WTC11 (cell line): ENCODE measurements at regions not wholly inside any gene's neighbourhood (a gene's known extent, or its start where the extent isn't known, plus 50 kb on each side); places are given as distances from the start of the nearest gene placed in this dataset.

Experiments
- ATAC-seq: fragments of 200-7000 bp; cut with Tn5 transposase; 2 replicates; pipeline ENCODE4 v1.10.0; 2021; ENCODE audit warnings: mild to moderate bottlenecking, moderate library complexity
- CTCF ChIA-PET: fragments of 300-600 bp; sonication (Branson Sonifier 250); formaldehyde crosslinking; loops from one replicate; lab custom pipeline; 2021; ENCODE audit warnings: antibody characterized with exemption; lab: Charles Lee
- POLR2A ChIA-PET: fragments of 350-600 bp; sonication (Branson Sonifier 250); formaldehyde crosslinking; loops from one replicate; lab custom pipeline; 2021; ENCODE audit warnings: antibody characterized with exemption; lab: Charles Lee
- DNase-seq: peaks from one replicate; pipeline ENCODE4 v3.0.0; 2021; ENCODE audit warnings: low spot score
- H3K27ac Mint-ChIP-seq: 2 replicates; pipeline ENCODE4 v1.8.0; 2021; ENCODE audit warnings: mixed read lengths
- H3K27me3 Mint-ChIP-seq: 2 replicates; pipeline ENCODE4 v1.8.0; 2021; ENCODE audit warnings: low read depth, mild to moderate bottlenecking, moderate library complexity, mixed read lengths
- H3K36me3 Mint-ChIP-seq: 2 replicates; pipeline ENCODE4 v1.8.0; 2021; ENCODE audit warnings: mixed read lengths
- H3K4me1 Mint-ChIP-seq: 2 replicates; pipeline ENCODE4 v1.8.0; 2022; ENCODE audit warnings: mixed read lengths
- H3K4me3 Mint-ChIP-seq: 2 replicates; pipeline ENCODE4 v1.8.0; 2021; ENCODE audit warnings: mild to moderate bottlenecking, moderate library complexity, mixed read lengths
- H3K9me3 Mint-ChIP-seq: 2 replicates; pipeline ENCODE4 v1.8.0; 2021; ENCODE audit warnings: mixed read lengths
- CREM ChIP-seq: sonication (generic); formaldehyde crosslinking; IDR thresholded peaks from 2 replicates; pipeline ENCODE4 v1.8.1; 2022; ENCODE audit warnings: mild to moderate bottlenecking, missing genetic modification reagents, moderate library complexity
- ELF4 ChIP-seq: sonication (generic); formaldehyde crosslinking; IDR thresholded peaks from 2 replicates; pipeline ENCODE4 v1.8.1; 2022; ENCODE audit warnings: low read depth, mild to moderate bottlenecking, moderate library complexity, missing genetic modification reagents
- EMX1 ChIP-seq: fragments of 250-450 bp; sonication (Bioruptor Pico); IDR thresholded peaks from 2 replicates; pipeline ENCODE4 v1.8.0; 2021; ENCODE audit warnings: mild to moderate bottlenecking
- GTF2I ChIP-seq: fragments of 250-450 bp; sonication (Bioruptor Pico); conservative IDR thresholded peaks from 2 replicates; pipeline ENCODE4 v1.4.0; 2021; ENCODE audit warnings: mild to moderate bottlenecking
- HMGA2 ChIP-seq: fragments of 250-450 bp; sonication (Bioruptor Pico); IDR thresholded peaks from 2 replicates; pipeline ENCODE4 v1.4.0; 2021; ENCODE audit warnings: mild to moderate bottlenecking, moderate library complexity
- JUN ChIP-seq: sonication (generic); formaldehyde crosslinking; IDR thresholded peaks from 2 replicates; pipeline ENCODE4 v1.8.0; 2023; ENCODE audit warnings: mild to moderate bottlenecking, missing genetic modification reagents
- MYBL2 ChIP-seq: sonication (generic); formaldehyde crosslinking; IDR thresholded peaks from 2 replicates; pipeline ENCODE4 v1.8.1; 2023; ENCODE audit warnings: mild to moderate bottlenecking, moderate library complexity, missing genetic modification reagents
- NR2C2 ChIP-seq: sonication (generic); formaldehyde crosslinking; IDR thresholded peaks from 2 replicates; pipeline ENCODE4 v1.8.0; 2022; ENCODE audit warnings: mild to moderate bottlenecking, missing genetic modification reagents
- NR3C1 ChIP-seq: sonication (generic); formaldehyde crosslinking; conservative IDR thresholded peaks from 2 replicates; pipeline ENCODE4 v1.8.1; 2023; ENCODE audit warnings: low read depth, mild to moderate bottlenecking, missing genetic modification reagents
- SP1 ChIP-seq: sonication (generic); formaldehyde crosslinking; conservative IDR thresholded peaks from 2 replicates; pipeline ENCODE4 v1.8.1; 2022; ENCODE audit warnings: missing genetic modification reagents
- ZNF138 ChIP-seq: sonication (generic); formaldehyde crosslinking; conservative IDR thresholded peaks from 2 replicates; pipeline ENCODE4 v1.8.1; 2022; ENCODE audit warnings: mild to moderate bottlenecking, moderate library complexity, missing genetic modification reagents
- ZNF396 ChIP-seq: fragments of 250-450 bp; sonication (Bioruptor Pico); IDR thresholded peaks from 2 replicates; pipeline ENCODE4 v1.8.0; 2021; ENCODE audit warnings: mild to moderate bottlenecking, moderate library complexity, borderline replicate concordance
- TF ChIP-seq, protein P1 (sequence below): fragments of 250-450 bp; sonication (Bioruptor Pico); IDR thresholded peaks from 2 replicates; pipeline ENCODE4 v1.8.0; 2021; ENCODE audit warnings: mild to moderate bottlenecking
- TF ChIP-seq, protein P2 (sequence below): sonication (generic); formaldehyde crosslinking; IDR thresholded peaks from 2 replicates; pipeline ENCODE4 v1.8.0; 2022; ENCODE audit warnings: mild to moderate bottlenecking, missing genetic modification reagents
- TF ChIP-seq, protein P3 (sequence below): sonication (generic); formaldehyde crosslinking; IDR thresholded peaks from 2 replicates; pipeline ENCODE4 v1.8.1; 2022; ENCODE audit warnings: mild to moderate bottlenecking, moderate library complexity, missing genetic modification reagents
- TF ChIP-seq, protein P4 (sequence below): sonication (generic); formaldehyde crosslinking; IDR thresholded peaks from 2 replicates; pipeline ENCODE4 v1.8.1; 2023; ENCODE audit warnings: mild to moderate bottlenecking, missing genetic modification reagents
- TF ChIP-seq, protein P5 (sequence below): fragments of 250-450 bp; sonication (Bioruptor Pico); conservative IDR thresholded peaks from 2 replicates; pipeline ENCODE4 v1.9.0; 2021; ENCODE audit warnings: mild to moderate bottlenecking
- TF ChIP-seq, protein P6 (sequence below): sonication (generic); formaldehyde crosslinking; conservative IDR thresholded peaks from 2 replicates; pipeline ENCODE4 v1.8.1; 2023; ENCODE audit warnings: mild to moderate bottlenecking, low read depth, missing genetic modification reagents, moderate library complexity

DNA sequence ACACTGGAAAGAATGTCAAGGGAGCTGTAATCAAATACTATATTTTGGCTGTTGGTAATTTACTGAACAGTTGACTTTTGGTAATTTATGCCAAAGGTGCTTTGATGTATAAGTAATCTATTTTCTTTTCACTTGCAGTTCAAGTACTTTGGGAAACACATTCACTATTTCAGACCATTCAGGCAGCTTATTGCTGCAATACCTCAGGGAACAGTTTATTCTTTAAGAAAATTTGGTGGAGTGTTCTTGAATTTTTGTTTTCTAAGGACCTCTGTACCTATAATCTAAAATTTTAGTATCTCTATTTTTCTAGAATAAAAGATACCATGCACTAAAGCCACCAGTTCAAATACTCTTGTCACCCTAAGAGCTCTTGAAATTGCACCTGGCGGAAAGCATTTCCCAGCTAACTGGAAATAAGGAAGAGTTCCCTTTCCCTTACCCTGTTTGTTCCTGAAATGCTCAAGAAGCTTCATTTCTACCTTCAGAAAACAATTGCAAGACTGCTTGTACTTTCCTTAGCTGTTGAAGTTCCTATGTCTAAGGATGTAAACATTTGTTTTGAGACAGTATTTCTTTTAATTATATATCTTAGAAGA is 633.5 kb upstream of the FAT1 start (continued):
- TF ChIP-seq, protein P1, sequence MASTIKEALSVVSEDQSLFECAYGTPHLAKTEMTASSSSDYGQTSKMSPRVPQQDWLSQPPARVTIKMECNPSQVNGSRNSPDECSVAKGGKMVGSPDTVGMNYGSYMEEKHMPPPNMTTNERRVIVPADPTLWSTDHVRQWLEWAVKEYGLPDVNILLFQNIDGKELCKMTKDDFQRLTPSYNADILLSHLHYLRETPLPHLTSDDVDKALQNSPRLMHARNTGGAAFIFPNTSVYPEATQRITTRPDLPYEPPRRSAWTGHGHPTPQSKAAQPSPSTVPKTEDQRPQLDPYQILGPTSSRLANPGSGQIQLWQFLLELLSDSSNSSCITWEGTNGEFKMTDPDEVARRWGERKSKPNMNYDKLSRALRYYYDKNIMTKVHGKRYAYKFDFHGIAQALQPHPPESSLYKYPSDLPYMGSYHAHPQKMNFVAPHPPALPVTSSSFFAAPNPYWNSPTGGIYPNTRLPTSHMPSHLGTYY (CRISPR knock-in tag), result no peak
- TF ChIP-seq, protein P2, sequence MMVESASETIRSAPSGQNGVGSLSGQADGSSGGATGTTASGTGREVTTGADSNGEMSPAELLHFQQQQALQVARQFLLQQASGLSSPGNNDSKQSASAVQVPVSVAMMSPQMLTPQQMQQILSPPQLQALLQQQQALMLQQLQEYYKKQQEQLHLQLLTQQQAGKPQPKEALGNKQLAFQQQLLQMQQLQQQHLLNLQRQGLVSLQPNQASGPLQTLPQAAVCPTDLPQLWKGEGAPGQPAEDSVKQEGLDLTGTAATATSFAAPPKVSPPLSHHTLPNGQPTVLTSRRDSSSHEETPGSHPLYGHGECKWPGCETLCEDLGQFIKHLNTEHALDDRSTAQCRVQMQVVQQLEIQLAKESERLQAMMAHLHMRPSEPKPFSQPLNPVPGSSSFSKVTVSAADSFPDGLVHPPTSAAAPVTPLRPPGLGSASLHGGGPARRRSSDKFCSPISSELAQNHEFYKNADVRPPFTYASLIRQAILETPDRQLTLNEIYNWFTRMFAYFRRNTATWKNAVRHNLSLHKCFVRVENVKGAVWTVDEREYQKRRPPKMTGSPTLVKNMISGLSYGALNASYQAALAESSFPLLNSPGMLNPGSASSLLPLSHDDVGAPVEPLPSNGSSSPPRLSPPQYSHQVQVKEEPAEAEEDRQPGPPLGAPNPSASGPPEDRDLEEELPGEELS (CRISPR knock-in tag), result no peak
- TF ChIP-seq ELF4 (CRISPR knock-in tag) (no peak), NR2C2 (no peak), MYBL2 (no peak), ZNF396 (CRISPR knock-in tag) (no peak), SP1 (CRISPR knock-in tag) (no peak), JUN (CRISPR knock-in tag) (no peak), NR3C1 (no peak), EMX1 (CRISPR knock-in tag) (no peak)
- TF ChIP-seq, protein P3, sequence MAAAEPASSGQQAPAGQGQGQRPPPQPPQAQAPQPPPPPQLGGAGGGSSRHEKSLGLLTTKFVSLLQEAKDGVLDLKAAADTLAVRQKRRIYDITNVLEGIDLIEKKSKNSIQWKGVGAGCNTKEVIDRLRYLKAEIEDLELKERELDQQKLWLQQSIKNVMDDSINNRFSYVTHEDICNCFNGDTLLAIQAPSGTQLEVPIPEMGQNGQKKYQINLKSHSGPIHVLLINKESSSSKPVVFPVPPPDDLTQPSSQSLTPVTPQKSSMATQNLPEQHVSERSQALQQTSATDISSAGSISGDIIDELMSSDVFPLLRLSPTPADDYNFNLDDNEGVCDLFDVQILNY (CRISPR knock-in tag), result no peak
- TF ChIP-seq, protein P4, sequence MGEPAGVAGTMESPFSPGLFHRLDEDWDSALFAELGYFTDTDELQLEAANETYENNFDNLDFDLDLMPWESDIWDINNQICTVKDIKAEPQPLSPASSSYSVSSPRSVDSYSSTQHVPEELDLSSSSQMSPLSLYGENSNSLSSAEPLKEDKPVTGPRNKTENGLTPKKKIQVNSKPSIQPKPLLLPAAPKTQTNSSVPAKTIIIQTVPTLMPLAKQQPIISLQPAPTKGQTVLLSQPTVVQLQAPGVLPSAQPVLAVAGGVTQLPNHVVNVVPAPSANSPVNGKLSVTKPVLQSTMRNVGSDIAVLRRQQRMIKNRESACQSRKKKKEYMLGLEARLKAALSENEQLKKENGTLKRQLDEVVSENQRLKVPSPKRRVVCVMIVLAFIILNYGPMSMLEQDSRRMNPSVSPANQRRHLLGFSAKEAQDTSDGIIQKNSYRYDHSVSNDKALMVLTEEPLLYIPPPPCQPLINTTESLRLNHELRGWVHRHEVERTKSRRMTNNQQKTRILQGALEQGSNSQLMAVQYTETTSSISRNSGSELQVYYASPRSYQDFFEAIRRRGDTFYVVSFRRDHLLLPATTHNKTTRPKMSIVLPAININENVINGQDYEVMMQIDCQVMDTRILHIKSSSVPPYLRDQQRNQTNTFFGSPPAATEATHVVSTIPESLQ (CRISPR knock-in tag), result no peak
- TF ChIP-seq, protein P5, sequence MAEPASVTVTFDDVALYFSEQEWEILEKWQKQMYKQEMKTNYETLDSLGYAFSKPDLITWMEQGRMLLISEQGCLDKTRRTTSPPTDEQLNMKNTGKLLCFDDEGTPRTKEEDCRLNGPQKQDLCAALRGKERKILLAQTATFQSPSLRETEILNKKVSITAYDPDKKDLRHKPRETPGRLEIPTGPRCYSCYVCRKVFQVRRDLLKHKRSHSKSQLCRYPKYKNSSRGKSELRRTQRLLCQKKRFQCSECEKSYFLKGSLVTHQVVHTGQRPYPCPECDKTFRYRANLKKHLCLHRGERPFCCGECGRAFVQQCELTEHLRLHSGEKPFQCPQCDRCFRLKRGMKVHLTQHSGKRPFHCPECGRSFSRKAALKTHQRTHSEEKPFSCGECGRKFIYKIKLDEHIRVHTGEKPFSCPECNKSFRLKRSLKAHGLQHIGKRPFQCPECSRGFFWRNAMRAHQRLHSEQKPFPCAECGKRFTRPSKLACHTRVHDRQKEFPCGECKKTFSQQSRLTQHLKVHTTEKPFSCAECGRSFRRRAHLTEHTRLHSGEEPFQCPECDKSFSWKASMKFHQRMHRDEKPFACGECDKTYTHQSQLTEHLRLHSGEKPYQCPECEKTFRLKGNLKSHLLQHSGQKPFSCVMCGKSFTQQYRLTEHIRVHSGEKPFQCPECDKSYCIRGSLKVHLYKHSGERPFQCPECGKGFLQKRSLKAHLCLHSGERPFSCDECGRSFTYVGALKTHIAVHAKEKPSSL (CRISPR knock-in tag), result no peak
- TF ChIP-seq, protein P6, sequence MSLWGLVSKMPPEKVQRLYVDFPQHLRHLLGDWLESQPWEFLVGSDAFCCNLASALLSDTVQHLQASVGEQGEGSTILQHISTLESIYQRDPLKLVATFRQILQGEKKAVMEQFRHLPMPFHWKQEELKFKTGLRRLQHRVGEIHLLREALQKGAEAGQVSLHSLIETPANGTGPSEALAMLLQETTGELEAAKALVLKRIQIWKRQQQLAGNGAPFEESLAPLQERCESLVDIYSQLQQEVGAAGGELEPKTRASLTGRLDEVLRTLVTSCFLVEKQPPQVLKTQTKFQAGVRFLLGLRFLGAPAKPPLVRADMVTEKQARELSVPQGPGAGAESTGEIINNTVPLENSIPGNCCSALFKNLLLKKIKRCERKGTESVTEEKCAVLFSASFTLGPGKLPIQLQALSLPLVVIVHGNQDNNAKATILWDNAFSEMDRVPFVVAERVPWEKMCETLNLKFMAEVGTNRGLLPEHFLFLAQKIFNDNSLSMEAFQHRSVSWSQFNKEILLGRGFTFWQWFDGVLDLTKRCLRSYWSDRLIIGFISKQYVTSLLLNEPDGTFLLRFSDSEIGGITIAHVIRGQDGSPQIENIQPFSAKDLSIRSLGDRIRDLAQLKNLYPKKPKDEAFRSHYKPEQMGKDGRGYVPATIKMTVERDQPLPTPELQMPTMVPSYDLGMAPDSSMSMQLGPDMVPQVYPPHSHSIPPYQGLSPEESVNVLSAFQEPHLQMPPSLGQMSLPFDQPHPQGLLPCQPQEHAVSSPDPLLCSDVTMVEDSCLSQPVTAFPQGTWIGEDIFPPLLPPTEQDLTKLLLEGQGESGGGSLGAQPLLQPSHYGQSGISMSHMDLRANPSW (CRISPR knock-in tag), result no peak

DNA sequence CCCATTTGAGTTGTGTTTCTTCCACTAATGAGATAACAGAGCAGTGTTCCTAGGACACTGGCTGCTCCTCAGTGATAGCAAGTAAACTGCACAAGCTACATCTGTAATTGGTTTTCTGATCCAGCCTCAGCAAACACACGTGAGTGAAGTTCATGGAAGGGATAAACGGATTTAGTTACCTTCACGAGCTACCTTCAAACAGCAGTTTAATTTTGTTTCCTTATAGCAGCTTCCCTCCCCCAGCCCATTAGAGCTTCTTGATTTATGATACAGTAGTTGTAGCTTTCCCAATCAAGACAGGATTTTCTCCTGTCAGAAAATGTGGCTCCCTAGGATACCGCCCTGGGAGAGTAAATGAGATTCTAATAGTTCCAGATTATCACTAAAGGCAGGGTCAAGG is 634.2 kb upstream of the FAT1 start:
- no peak overlapping the region for H3K27ac Mint-ChIP-seq
- no peak for TF ChIP-seq CREM (CRISPR knock-in tag)
- no peak for TF ChIP-seq GTF2I
- no peak for TF ChIP-seq HMGA2 (CRISPR knock-in tag)
- no peak for TF ChIP-seq ZNF138 (CRISPR knock-in tag)
- H3K9me3 Mint-ChIP-seq, result no peaks in the 10 kb centered on the region
- no peak overlapping the region for H3K4me3 Mint-ChIP-seq
- ATAC-seq (no peak), DNase-seq (no peak)
- no peaks in the 10 kb centered on the region for H3K27me3 Mint-ChIP-seq
- ChIA-PET CTCF (no interaction called here), POLR2A (no interaction called here)
- H3K4me1 Mint-ChIP-seq, result 0 out of 2 replicates have a peak, but pooled peaks cover 5% of the 10 kb centered on the region
- H3K36me3 Mint-ChIP-seq, result no peaks in the 10 kb centered on the region
